ENCODE measurements at regions not wholly inside any gene's neighbourhood (a gene's known extent, or its start where the extent isn't known, plus 50 kb on each side); places are given as distances from the start of the nearest gene placed in this dataset.

DNA sequence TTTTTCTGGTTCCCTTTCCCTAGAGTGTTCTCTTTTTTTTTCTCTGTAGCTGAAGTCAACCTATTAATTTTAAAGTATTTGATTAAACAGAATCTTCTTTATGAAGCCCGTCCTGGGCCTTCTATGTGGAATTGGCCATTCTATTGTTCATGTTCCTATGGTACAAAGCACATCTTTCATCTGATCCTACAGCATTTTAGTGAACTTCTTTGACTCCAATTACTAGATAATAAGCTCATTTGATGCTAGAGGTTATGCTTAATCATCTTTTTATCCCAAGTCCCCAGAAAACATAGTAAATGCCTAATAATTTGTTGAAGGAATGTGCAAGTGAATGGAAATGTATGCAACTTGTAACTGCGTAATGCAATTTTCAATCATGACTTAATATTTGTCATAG is 472.0 kb upstream of the KLF6 start:
- no peak for TF ChIP-seq POLR2A (IDR thresholded peaks at IDR 0.05)
- TF ChIP-seq, protein P1, sequence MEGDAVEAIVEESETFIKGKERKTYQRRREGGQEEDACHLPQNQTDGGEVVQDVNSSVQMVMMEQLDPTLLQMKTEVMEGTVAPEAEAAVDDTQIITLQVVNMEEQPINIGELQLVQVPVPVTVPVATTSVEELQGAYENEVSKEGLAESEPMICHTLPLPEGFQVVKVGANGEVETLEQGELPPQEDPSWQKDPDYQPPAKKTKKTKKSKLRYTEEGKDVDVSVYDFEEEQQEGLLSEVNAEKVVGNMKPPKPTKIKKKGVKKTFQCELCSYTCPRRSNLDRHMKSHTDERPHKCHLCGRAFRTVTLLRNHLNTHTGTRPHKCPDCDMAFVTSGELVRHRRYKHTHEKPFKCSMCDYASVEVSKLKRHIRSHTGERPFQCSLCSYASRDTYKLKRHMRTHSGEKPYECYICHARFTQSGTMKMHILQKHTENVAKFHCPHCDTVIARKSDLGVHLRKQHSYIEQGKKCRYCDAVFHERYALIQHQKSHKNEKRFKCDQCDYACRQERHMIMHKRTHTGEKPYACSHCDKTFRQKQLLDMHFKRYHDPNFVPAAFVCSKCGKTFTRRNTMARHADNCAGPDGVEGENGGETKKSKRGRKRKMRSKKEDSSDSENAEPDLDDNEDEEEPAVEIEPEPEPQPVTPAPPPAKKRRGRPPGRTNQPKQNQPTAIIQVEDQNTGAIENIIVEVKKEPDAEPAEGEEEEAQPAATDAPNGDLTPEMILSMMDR (IDR thresholded peaks at IDR 0.05) = no peak

Data from testis (tissue), 2 donors.